ENCODE measurements at regions not wholly inside any gene's neighbourhood (a gene's known extent, or its start where the extent isn't known, plus 50 kb on each side); places are given as distances from the start of the nearest gene placed in this dataset.

- Histone ChIP-seq H3K4me3 (no peak overlapping the region), H3K27ac (no peak overlapping the region), H3K9me3 (no peaks in the 10 kb centered on the region), H3K4me1 (no peaks in the 10 kb centered on the region), H3K27me3 (no peaks in the 10 kb centered on the region), H3K36me3 (no peaks in the 10 kb centered on the region)
- ATAC-seq (peak; percentile 19), DNase-seq (no peak)
- intact Hi-C loops (cut with DNase I), result no loop called here
- TF ChIP-seq CTCF (IDR thresholded peaks at IDR 0.05), result no peak
Measured at GRCh38 chr10:9825491-9826018, 1192.1 kb upstream of the CELF2 start.

- H3K36me3 ChIP-seq, result no peaks in the 10 kb centered on the region
- no peaks in the 10 kb centered on the region for H3K9me3 ChIP-seq
- intact Hi-C loops (cut with DNase I), result no loop called here
- no peaks in the 10 kb centered on the region for H3K27me3 ChIP-seq
- no peak overlapping the region for H3K27ac ChIP-seq
- ATAC-seq (no peak), DNase-seq (no peak)
- H3K4me1 ChIP-seq, result no peaks in the 10 kb centered on the region
- no peak for TF ChIP-seq CTCF (IDR thresholded peaks at IDR 0.05)
- H3K4me3 ChIP-seq, result no peak overlapping the region
Measured at GRCh38 chr10:9828110-9828509, 1189.6 kb upstream of the CELF2 start.

- peak; percentile 25 for ATAC-seq
- Histone ChIP-seq H3K9me3 (no peaks in the 10 kb centered on the region), H3K4me1 (no peaks in the 10 kb centered on the region), H3K4me3 (no peak overlapping the region), H3K27me3 (no peaks in the 10 kb centered on the region), H3K27ac (no peak overlapping the region), H3K36me3 (no peaks in the 10 kb centered on the region)
- DNase-seq, result no peak
- intact Hi-C loops (cut with DNase I), result no loop called here
- no peak for TF ChIP-seq CTCF (IDR thresholded peaks at IDR 0.05)
Measured at GRCh38 chr10:9833942-9834341, 1183.7 kb upstream of the CELF2 start.

- Histone ChIP-seq H3K36me3 (no peaks in the 10 kb centered on the region), H3K4me3 (no peak overlapping the region), H3K4me1 (no peaks in the 10 kb centered on the region), H3K27ac (no peak overlapping the region), H3K9me3 (no peaks in the 10 kb centered on the region), H3K27me3 (no peaks in the 10 kb centered on the region)
- intact Hi-C loops (cut with DNase I), result no loop called here
- ATAC-seq, result no peak
- no peak for TF ChIP-seq CTCF (IDR thresholded peaks at IDR 0.05)
- no peak for DNase-seq
Measured at GRCh38 chr10:9834434-9834833, 1183.2 kb upstream of the CELF2 start.

GRCh38 chr10:9845075-9845474 lies 1172.6 kb upstream of the CELF2 start:
- Histone ChIP-seq H3K27me3 (no peaks in the 10 kb centered on the region), H3K36me3 (no peaks in the 10 kb centered on the region), H3K9me3 (peaks cover 6% of the 10 kb centered on the region), H3K27ac (no peak overlapping the region), H3K4me1 (no peaks in the 10 kb centered on the region), H3K4me3 (no peak overlapping the region)
- DNase-seq (no peak), ATAC-seq (no peak)
- intact Hi-C loops (cut with DNase I), result no loop called here
- TF ChIP-seq CTCF (IDR thresholded peaks at IDR 0.05), result no peak

GRCh38 chr10:9848278-9848677 lies 1169.4 kb upstream of the CELF2 start:
- ATAC-seq (no peak), DNase-seq (no peak)
- H3K27me3 ChIP-seq, result no peaks in the 10 kb centered on the region
- intact Hi-C loops (cut with DNase I), result no loop called here
- no peaks in the 10 kb centered on the region for H3K36me3 ChIP-seq
- no peak for TF ChIP-seq CTCF (IDR thresholded peaks at IDR 0.05)
- no peak overlapping the region for H3K27ac ChIP-seq
- H3K4me3 ChIP-seq, result no peak overlapping the region
- peaks cover 21% of the 10 kb centered on the region for H3K9me3 ChIP-seq
- H3K4me1 ChIP-seq, result no peaks in the 10 kb centered on the region
